Epithelial cell of prostate (primary cell): ENCODE measurements at regions not wholly inside any gene's neighbourhood (a gene's known extent, or its start where the extent isn't known, plus 50 kb on each side); places are given as distances from the start of the nearest gene placed in this dataset.

Experiments
- DNase-seq: peaks from one replicate; pipeline ENCODE4 v3.0.0-alpha.2; 2011; ENCODE audit warnings: low read depth, low spot score
- H3K27ac ChIP-seq: fragments of 450-650 bp; 2 replicates; pipeline ENCODE4 v1.5.1; 2017; ENCODE audit warnings: mild to moderate bottlenecking

DNA sequence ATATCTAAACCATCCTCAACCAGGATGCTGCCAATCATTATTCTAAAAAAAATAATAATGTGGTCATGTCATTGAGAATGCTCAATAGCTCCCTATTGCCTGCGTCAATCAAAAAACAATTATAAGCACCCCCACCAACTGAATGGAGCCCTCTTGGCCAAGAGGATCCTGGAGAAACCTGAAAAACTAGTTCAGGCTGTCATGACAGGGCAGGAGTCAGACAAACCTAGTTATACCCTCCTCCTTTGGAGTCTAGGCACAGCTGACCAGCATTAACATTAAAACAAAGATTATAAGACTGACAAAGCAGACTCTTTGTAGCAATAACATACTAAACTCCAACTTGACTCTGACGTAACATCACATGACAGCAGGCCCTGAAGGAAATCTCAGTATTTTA lies 119.2 kb upstream of the CCL2 start:
- no peak for DNase-seq
- H3K27ac ChIP-seq = no peak overlapping the region

DNA sequence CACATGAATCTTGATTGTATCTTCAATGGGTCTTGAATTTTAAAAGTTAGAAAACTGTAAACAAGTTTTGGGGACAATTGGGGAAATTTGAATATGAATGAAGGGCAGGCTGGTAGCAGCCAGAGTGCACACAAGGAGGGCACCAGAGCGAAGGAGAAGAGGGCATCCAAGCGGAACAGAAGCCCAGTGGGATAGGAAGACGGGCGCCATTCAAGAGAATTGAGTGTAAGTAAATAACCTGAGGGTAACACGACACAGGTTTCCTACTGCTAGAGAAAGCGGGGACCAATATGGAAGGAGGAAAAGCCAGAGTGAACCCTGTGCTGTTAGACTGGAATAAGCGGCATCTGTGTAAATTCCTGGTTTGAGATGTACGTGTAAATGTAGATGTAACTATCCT lies 115.1 kb upstream of the CCL2 start:
- no peak for DNase-seq
- no peak overlapping the region for H3K27ac ChIP-seq

DNA sequence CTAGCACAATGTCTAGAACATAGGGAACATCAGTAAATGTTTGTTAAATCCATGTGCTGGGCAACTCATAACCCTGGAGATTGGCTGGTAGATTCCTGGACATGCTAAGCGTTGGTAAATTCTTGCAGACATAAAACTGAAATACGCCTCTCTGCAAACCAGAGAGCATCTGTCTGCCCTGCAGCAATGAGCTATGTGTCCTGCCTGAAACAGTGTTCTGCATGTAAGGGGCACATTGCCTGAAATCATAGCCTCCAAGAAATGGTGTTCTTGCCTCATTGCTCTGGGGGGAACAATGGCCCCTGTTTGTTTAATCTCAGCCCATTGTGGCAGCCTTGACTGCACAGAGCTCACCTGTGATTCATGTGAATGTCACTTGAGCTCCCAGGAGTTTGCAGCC lies 113.5 kb upstream of the CCL2 start:
- no peak overlapping the region for H3K27ac ChIP-seq
- no peak for DNase-seq

DNA sequence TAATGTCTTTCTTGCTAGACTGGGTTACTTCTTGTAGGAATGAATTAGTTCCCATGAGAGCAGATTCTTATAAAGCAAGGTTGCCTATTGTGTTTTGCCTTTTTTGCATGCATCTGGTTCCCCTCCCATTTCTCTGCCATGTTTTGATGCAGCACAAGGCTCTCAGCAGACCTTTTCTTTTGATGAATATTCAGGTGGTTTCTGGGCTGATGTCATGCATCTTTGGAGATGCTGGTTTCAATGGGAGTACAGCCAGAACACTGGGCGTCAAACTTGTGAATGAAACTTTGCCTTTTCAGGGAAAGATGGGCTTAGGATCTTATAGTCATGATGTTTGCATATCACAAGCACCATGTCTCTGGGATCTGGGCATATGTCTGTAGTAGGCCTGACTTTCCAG lies 111.7 kb upstream of the CCL2 start:
- H3K27ac ChIP-seq = no peak overlapping the region
- no peak for DNase-seq

DNA sequence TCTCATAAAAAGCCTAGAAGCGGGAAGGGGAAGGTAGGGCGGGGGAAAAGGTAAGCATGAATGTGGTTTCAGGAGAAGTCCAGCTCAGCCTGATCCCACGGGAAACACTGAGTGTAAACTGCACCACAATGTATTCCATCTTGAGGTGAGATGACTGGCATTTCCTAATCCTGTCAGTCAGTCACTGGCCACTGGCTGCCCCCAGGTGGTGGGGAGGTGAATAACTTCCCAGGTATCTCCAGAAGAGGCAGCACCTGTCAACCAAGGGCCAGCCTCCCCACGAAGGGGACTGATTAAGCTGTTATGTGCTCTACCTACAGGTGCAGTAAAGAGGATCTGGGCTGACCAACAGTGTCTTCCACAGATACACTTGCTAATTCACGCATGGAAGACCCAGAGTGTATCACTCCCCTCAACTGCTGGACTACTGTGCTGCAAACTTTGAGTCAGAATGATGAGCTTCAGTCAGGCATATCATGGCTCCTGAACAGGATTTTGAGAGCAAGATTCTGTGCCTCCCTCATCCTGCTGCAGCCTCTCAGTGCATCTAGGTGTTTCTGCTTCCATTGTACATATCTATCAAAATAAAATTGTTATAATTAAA lies 108.5 kb upstream of the CCL2 start:
- H3K27ac ChIP-seq = no peak overlapping the region
- DNase-seq = no peak

DNA sequence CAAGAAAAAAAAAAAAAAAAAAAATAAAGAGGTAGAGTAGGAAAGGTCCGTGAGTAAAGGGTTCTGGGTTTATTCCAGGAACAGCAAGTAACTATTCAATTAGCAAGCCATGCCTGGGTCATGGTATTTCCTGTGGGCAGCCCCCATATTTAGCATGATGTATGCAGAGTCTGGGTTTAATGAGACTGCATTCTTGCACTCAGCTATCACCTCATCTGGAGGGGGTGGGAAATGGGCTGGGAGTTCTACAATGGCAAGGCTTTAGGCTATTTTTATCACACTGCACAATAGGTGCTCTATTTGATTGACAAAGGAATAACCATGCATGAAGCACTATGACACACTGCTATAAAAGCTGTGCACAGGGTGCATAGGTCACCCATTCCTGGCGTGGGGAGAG lies 104.0 kb upstream of the CCL2 start:
- no peak overlapping the region for H3K27ac ChIP-seq
- DNase-seq = no peak

DNA sequence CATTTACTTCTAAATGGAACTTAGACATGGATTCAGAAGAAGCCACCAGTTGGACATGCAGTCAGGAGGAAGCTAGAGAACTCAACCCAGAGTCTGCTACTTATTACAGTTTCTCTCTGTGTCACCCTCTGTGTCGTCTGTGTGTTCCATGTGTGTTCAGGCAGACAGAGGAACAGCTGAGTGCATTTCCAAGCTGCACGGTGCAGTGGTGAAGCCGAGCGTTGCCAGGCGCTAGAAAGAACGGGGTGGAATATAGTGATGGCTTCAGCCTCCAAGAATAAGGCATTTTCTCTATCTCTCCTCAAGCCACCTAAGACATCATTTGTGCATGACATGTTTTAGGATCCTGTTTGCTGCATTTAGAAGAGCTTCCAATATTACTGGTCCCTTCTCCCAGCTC lies 101.1 kb upstream of the CCL2 start:
- H3K27ac ChIP-seq = no peak overlapping the region
- DNase-seq = no peak

DNA sequence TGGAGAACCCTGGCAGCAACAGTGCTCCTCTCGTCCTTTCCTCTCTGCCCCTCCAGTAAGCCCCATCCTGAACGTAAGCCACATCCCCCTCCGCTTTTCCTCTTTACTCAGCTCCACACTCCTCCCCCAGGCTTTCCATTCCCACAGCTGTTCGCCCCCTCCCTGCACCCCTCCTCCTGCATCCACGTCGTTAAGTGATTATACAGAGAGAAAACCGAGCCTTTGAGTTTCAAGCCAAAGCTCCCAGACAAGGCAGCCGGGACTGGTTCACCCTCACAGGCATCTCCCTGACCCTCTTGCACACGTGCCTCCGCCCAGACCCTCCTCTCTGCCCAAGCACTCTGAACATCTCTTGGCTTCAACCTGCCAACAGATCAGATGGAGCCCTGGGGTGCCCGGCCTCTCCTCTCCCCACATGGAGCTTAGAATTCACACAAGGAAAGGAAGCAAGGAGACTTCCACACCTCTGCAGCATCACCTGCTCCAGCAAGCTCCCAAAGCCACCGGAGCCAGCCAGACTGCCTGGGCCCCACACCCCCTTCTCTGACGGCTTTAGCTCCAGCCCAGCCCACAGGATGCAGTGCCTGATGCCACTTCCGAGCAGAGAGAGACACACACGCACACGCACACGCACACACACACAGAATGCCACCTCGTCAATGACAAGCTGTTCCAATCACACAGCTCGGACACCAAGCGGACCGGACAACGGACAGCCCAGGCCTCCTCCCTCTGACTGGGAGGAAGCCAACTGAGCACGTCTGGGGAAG lies 99.9 kb upstream of the CCL2 start:
- no peak for DNase-seq
- H3K27ac ChIP-seq = no peak overlapping the region

DNA sequence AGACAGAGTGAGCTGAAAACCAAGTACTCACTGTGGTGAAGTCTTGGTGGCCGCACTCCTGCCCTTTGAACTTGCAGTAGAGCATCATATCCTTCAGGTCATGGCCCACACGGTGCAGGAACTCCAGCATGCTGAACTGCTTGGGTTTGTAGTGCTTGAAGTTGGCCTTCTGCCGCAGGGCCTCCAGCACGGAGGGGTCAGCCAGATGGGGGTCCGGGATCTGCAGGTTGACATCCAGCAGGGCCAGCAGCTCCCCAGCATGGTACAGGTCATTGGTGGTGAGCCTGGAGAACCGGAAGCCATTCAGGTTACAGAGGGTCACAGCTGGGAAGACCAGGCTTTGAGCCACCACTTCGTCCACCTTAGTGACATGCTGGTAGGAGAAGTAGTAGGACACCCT lies 99.1 kb upstream of the CCL2 start:
- DNase-seq = no peak
- no peak overlapping the region for H3K27ac ChIP-seq

DNA sequence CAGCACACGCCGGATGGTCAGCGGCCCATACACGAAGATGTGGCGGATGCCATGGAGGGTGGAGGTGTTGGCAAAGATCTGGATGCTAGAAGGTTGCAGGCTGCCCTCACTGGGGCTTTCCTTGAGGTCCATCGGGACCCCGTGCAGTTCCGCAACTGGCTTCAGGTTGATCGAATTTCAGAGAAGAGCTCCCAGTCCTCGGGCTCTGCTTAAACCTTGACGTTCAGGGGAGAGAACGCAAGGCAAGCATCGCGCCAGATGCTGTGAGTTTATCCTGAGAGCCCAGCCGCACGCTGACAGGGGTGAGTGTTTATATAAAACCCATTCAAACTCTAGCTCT lies 98.7 kb upstream of the CCL2 start:
- H3K27ac ChIP-seq = no peak overlapping the region
- no peak for DNase-seq

DNA sequence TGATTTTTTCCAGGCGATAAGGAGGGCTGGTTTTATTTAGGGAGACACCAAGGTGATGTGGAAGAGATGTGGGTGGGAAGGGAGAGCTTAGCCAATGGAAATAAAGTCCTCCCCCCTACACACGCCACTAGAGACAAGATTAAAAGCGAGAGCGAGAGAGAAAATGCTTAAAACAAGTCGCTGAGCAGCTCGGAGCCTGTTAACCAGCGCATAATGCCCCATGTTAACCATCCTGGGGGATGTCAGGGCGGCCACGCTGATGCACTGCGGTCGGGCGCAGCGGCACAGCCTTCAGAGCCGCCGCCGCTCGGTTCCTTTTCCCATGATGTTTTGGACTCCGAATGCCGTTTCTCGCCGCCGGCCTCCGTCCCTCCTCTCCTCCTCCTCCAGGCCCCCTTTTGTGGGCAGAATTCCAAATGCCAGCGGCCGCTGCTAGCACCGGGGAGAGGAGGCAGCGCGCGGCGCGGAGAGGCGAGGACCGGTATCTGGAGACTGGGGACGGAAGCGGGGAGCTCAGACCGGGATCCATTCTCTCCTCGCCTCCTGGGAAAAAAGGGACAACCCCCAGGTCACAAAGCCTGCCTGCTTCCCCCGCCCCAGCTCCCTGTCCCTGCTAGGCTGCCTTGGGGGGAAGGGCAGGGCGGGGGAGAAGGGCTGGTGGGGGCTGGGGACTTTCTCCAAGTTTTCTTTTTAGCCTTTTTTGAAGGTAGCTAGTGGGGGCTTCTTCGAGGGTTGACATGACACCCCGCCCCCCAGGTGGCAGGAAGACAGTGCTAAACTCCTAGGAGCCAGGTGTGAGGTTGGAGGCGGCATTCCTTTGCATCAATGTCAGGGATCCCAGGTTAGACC lies 98.1 kb upstream of the CCL2 start:
- no peak overlapping the region for H3K27ac ChIP-seq
- DNase-seq = no peak

DNA sequence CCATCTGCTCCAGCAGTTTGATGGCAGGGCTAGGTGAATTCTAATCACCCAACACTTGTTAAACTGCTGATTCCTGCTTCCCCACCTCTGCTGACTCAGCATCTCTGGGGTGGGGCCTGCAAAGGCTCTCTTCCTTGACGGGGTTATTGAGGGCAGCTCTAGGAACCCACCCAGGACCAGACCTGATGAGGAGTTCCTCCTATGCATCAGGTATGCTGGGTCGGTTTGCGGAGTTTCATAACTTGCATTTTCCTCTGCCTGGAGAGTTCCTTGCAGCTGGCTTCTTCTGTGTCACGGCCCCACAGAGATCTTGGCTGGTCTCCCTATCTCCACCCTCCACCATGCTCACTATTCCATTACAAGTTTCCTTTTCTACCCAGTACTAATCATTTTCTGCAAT lies 93.4 kb upstream of the CCL2 start:
- no peak overlapping the region for H3K27ac ChIP-seq
- no peak for DNase-seq

DNA sequence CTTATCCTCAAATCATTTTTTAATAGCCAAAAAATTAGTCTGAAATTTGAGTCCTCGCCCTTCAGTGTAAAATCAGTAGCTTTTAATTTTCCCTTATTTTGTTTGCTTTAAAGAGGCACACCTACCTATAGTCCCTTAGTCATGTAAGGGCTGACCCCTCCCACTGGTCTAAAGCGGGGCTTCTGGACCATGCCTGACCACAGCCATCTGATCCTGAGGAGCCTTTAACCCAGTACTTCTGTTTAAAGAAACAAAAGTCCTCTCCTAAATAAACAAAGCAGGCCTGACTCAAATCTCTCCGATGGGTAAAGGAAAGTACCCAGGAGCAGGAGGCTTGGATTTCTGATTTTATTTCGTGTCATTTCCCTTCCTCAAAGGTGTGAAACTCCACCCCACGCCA lies 92.0 kb upstream of the CCL2 start:
- H3K27ac ChIP-seq = no peak overlapping the region
- DNase-seq = no peak

DNA sequence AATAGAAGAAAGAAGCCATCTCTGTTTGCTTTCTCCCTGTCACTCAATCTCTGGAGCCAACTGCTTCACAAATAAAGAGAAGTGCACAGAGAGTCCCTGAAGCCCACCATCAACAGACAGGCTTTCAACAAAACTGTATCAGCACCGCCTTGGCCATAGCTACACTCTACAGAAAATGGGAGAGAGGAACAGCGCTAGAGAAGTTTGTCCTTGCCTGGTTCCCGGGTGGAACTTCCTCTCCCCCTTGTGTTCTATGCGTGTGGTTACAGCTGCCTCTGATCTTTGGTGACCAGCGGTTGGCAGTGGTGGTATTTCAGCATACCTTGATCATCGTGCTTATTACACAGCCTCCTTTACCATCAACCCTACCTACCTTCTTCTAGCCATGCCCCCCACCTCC lies 91.4 kb upstream of the CCL2 start:
- no peak for DNase-seq
- H3K27ac ChIP-seq = no peak overlapping the region

DNA sequence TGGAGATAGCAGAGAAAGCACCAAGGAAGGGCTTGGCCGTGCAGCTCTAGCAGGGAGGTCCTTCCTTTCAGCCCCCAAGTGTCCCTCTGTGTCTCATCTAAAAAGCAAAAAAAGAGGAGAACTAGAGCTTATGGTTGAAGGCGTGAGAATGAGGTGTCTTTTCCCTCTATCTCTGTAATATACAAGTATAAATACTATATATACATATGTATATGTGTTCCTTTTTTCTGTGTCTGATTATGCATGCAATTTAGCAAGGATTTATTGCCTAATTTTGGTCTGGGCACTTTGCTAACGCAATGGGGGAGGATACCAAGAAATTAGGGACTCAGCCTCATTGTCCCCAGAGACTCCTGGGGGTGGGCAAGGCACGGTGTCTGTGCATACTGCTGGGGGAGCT lies 90.2 kb upstream of the CCL2 start:
- no peak overlapping the region for H3K27ac ChIP-seq
- DNase-seq = no peak

DNA sequence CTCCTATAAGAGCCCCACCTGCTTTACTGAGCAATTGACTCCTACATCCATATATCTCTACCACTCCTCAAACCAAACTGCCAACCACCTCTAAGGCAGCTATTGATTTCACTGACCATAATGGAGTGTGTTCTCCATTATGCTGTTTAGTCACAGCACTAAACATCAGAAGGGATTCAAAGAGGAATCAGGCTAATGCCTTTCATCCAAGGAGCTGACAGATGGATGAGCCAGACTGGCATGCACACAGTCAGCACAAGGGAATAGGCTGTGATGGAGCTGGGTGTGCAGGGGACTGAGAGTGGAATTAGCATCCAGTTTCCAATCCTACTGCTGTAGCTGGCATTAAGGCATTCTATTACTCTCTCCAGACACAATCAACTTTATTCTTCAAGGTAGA lies 88.7 kb upstream of the CCL2 start:
- no peak for DNase-seq
- H3K27ac ChIP-seq = no peak overlapping the region

DNA sequence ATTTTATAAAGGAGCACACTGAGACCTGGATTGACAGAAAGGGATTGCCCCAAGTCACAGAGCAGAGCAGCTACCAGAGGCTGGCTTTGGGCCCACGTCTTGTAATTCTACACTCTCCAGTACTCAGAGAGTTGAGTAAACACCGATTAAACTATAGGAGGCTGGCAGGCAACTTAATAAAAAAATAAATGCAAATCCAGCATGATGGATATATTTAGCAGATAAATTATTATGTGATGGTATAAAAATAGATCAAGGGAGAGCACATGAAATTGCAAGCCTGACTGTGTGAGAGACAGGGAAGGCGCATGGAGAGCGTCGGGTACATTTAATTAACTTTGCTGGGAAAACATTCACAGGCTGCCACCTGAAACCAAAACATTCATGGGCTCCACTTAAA lies 87.7 kb upstream of the CCL2 start:
- H3K27ac ChIP-seq = no peak overlapping the region
- DNase-seq = no peak

DNA sequence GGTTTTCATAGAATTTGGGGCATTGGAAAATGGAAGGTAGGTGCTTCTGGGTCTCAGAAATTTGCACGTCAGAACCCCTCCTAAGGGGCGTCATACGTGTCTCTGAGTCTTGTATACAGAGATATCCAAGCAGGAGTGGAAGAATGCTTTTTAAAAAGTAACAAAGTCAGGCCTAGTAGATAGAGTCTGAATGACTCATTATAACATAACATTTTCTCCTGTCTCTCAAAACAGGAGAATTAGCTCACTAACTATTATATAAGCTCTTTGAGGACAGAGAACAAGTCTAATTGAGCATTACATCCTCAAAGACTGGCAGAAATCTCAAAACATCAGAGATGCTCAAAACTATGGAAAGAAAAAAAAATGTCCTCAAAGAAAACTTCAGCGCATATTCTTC lies 86.1 kb upstream of the CCL2 start:
- no peak overlapping the region for H3K27ac ChIP-seq
- DNase-seq = no peak

DNA sequence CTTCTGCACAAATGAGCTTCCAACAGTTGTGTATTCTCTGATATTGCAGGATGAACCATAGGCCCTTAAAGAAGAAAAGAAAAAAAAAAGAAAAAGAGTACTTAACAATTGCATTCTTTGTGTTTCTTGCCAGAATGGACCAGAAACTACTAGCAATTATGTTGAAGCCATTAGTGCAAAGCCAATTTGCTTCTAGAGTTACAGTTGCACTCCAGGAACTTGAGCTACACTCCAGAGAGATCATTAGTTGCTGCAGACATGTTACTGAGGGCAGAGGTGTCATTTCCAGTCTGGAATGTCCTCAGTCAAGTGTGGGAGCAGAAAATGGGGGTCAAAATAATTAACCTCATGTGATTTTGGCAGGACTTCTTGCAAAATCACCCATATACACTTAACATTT lies 85.6 kb upstream of the CCL2 start:
- H3K27ac ChIP-seq = no peak overlapping the region
- no peak for DNase-seq

DNA sequence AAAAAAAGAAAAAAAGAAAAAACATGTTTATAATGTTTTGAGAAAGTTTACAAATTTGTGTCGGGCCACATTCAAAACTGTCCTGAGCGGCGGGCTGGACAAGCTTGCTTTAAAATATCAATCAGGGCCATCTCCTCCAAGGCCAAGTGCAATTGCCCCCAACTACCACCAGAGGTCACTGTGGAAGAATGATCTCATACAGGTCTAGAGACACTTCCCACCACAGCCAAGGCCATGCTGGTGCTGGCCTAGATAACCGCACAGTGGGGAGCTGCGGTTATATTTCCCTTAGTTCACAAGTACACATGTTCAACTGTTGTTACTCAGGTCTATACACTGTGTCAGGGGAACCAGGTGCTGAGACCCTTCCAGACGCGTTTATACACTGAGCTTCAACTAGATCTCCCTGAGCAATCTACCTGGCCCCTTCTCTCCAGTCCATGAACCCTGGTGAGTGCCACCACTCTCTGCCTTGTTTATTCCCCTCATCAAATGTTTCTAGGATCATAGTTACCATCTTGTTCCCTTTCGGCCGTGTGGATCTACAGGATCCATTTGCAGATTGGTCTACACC lies 83.8 kb upstream of the CCL2 start:
- no peak for DNase-seq
- H3K27ac ChIP-seq = no peak overlapping the region

DNA sequence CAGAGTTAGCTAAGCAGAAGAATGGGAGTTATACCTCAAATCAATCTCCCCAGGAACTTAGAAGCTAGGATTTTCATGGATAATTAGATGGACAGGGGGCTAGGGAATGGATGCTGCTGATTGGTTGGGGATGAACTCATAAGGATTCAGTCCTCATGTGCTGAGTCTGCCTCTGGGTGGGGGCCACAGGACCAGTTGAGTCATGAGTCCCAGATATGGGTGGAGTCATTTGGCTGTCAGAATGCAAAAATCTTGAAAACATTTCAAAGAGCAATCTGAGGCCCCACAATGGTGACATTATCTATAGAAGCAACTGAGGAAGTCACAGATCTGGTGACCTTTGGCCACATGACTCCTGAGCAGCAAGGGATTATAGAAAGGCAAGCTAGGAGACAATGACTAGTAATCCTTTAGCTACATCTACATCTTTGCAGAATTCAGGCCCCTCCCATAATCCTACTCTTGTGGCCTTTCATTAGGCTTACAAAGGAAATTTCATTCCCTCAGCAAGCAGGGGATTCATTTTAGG lies 82.6 kb upstream of the CCL2 start:
- no peak overlapping the region for H3K27ac ChIP-seq
- DNase-seq = no peak
